GM12864 (cell line): ENCODE measurements at regions not wholly inside any gene's neighbourhood (a gene's known extent, or its start where the extent isn't known, plus 50 kb on each side); places are given as distances from the start of the nearest gene placed in this dataset.
A peak's percentile ranks its signal among the peaks of the same experiment; 100 is the strongest.
"Not testable (repeated sequence)": the region's sequence is repeated elsewhere in the genome, so short reads cannot be mapped to it uniquely, and the experiment has no call there.

Experiments
- DNase-seq: peaks from one replicate; pipeline ENCODE4 v3.0.0-alpha.2; 2011; ENCODE audit warnings: low read depth
- H3K4me3 ChIP-seq: 2 replicates; pipeline ENCODE4 v1.5.1; 2011; ENCODE audit warnings: mild to moderate bottlenecking, low read depth, low read length, control low read depth
- CTCF ChIP-seq: IDR thresholded peaks from 2 replicates; pipeline ENCODE4 v1.5.1; 2011; ENCODE audit warnings: low read depth, mild to moderate bottlenecking, moderate library complexity, low read length, control low read depth, inconsistent platforms; ENCODE audit errors: missing control alignments

DNA sequence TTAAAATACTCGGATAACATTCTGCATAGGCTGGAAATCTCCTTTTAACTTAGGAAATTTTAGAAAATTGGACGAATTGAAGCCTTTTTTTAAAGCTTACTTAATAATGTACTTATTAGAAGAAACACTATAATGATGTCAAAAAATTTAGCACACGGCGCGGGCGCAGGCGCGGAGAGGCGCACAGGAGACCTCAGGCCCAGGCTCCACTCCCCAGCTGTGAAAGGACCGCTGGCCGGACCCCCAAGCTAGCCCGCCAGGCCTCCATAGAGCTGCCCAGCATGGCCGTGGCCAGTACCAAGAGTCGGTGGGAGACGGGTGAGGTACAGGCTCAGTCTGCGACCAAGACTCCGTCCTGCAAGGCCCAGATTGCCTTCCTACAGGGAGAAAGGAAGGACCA, 78.8 kb upstream of the PABPC3 start:
- not testable (repeated sequence) for DNase-seq, H3K4me3 ChIP-seq

GRCh38 chr13:25017808-25018728, 77.9 kb upstream of the PABPC3 start:
- peak overlapping the region; percentile 49 for H3K4me3 ChIP-seq
- not testable (repeated sequence) for DNase-seq

- H3K4me3 ChIP-seq = peak overlapping the region; percentile 49
- TF ChIP-seq CTCF = no peak
- no peak for DNase-seq
These were observed 77.2 kb upstream of the PABPC3 start for GRCh38 chr13:25018729-25019115.

GRCh38 chr13:25019741-25020140, 76.2 kb upstream of the PABPC3 start:
- not testable (repeated sequence) for DNase-seq, H3K4me3 ChIP-seq

DNA sequence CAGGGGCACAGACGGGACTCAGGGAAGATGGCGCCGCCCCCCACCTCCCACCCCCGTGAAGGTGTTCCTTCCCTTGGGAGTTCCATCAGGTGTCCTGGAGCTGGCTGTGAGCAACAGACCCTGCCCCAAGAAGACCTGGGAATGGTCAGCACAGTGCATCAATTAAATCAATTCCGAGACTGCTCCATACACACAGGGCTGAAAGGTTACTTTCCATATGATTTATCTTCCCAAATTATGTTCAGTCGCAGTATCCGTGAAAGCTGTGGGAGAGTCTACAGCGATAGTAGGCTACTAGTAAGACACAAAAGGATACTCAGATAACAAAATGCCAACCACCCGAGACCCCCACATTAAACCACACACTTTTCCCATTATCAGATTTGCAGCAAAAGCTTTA, 71.8 kb upstream of the PABPC3 start:
- no peak for DNase-seq
- no peak for TF ChIP-seq CTCF
- no peak overlapping the region for H3K4me3 ChIP-seq

- H3K4me3 ChIP-seq = no peak overlapping the region
- TF ChIP-seq CTCF = no peak
- no peak for DNase-seq
These were observed 63.8 kb upstream of the PABPC3 start for GRCh38 chr13:25032160-25032559.

DNA sequence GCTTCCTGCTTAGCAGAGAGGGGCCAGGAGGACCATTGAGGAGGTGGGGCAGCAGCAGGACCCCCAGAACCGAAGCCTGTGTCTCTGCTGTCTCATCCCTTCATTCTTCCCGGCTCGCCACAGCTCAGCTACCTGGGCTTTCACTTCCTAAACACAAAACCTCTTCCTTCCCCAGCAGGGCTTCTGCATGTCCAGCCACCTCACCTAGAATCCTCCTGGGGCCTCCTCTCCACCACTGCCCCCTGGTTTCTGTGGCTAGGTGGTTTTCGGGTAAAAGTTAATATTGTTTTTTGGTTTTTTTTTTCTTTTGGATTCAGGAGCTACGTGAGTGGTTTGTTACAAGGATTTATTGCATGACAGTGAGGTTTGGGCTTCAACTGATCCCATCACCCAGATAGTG, 61.8 kb upstream of the PABPC3 start:
- TF ChIP-seq CTCF = no peak
- no peak overlapping the region for H3K4me3 ChIP-seq
- no peak for DNase-seq

GRCh38 chr13:25037057-25037813, 58.7 kb upstream of the PABPC3 start:
- DNase-seq = peak; percentile 26
- no peak overlapping the region for H3K4me3 ChIP-seq
- peak; percentile 83 for TF ChIP-seq CTCF
